Stimulated activated naive B cell treated with anti-CD40 and anti-IgM and Interleukin-4, amounts not matched to agents 10 μg/mL and 1 μg/mL and 100 μg/mL, for 72 hours (primary cell): ENCODE measurements at regions not wholly inside any gene's neighbourhood (a gene's known extent, or its start where the extent isn't known, plus 50 kb on each side); places are given as distances from the start of the nearest gene placed in this dataset.

ENCODE experiments used
- ATAC-seq, 2 donors: fragments of 150-1000 bp; cut with Tn5 transposase; replicated peaks; 2 replicates each; pipeline ENCODE4 v1.10.0; 2021; ENCODE audit warnings: moderate library complexity in 1 of 2
- DNase-seq: peaks from one replicate; pipeline ENCODE4 v3.0.0; 2021
- H3K27ac Mint-ChIP-seq: one replicate; pipeline ENCODE4 v1.8.0; 2022; ENCODE audit warnings: mild to moderate bottlenecking, mixed read lengths
- H3K27me3 Mint-ChIP-seq, 2 donors: one replicate each; pipeline ENCODE4 v1.8.0; 2022; ENCODE audit warnings: mixed read lengths in 2 of 2
- H3K36me3 Mint-ChIP-seq, 2 donors: one replicate each; pipeline ENCODE4 v1.8.0; 2022; ENCODE audit warnings: mixed read lengths in 2 of 2, mild to moderate bottlenecking in 1 of 2
- H3K4me1 Mint-ChIP-seq, 2 donors: one replicate each; pipeline ENCODE4 v1.8.0; 2022; ENCODE audit warnings: mixed read lengths in 2 of 2, mild to moderate bottlenecking in 1 of 2
- H3K4me3 Mint-ChIP-seq, 2 donors: one replicate each; pipeline ENCODE4 v1.8.0; 2022; ENCODE audit warnings: mild to moderate bottlenecking in 2 of 2, mixed read lengths in 2 of 2, moderate library complexity in 1 of 2
- H3K9me3 Mint-ChIP-seq, 2 donors: one replicate each; pipeline ENCODE4 v1.8.0; 2022; ENCODE audit warnings: mixed read lengths in 2 of 2, mild to moderate bottlenecking in 1 of 2

DNA sequence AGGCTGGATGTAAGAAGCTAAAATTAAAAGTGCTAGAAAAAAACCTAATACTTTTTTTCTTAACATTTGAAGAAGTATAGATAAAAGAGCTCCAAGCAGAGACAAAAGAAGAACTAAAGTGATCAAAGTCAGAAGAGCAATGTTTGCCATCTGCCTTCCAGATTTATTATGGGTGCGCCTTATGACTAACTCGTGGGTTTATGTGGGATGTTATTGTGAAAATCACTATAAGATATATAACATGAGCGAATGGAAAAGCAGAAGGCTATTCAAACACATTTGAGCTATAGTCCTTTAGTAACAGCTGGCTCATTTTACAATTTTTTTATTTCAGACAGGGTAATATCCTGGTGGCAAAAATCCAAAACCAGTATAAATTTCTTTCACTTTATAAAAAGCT is 1040.7 kb downstream of the RAPGEF2 start:
- Mint-ChIP-seq H3K27me3 (no peaks in the 10 kb centered on the region), H3K27ac (no peak overlapping the region), H3K4me1 (no peaks in the 10 kb centered on the region), H3K9me3 (peaks cover 3 to 4% of the 10 kb centered on the region in 2 donors), H3K36me3 (no peaks in the 10 kb centered on the region), H3K4me3 (no peak overlapping the region)
- no peak for ATAC-seq
- no peak for DNase-seq

DNA sequence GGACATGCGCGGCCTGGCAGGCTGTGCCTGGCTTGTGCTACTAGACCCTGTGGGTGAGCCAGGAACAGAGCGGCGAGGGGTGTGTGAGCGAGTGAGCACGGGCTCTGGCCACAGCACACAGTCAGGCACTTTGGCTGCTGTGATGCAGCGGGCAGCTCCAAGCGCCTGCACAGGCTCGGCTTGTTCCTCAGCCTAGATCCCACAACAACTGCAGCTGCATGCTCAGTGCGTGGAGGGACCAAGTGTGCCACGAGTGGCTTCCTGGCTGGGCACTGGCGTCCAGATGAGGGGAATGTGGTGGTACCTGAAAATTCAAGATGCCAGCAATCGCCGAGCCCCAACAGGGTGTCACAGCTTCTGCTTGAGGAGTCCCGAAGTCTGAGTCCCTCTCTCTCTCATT is 1056.6 kb downstream of the RAPGEF2 start:
- Mint-ChIP-seq H3K36me3 (no peaks in the 10 kb centered on the region), H3K27me3 (no peaks in the 10 kb centered on the region), H3K4me3 (no peak overlapping the region), H3K9me3 (peaks cover 0 to 7% of the 10 kb centered on the region in 2 donors), H3K27ac (no peak overlapping the region), H3K4me1 (no peaks in the 10 kb centered on the region)
- ATAC-seq (no peak), DNase-seq (no peak)

DNA sequence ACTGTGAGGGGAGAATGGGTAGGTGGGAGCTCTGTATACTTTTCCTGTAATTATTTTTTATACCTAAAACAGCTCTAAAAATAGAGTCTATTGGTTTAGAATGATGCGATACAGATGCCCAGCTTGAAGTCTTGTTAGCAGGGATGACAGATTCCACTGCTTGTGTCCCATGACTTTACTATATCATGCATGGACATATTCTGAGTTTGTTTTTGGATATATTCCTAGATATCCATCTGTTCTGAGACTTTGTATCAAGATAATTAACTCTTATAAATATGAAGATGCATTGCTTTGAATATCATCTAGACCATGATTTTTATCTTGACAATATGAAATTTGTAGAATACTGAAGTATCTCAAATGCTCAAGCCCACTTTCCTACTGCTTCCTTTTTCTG is 1058.1 kb downstream of the RAPGEF2 start:
- no peaks in the 10 kb centered on the region for H3K4me1 Mint-ChIP-seq
- ATAC-seq = no peak
- peaks cover 0 to 3% of the 10 kb centered on the region in 2 donors for H3K9me3 Mint-ChIP-seq
- DNase-seq = no peak
- no peak overlapping the region for H3K4me3 Mint-ChIP-seq
- no peak overlapping the region for H3K27ac Mint-ChIP-seq
- H3K27me3 Mint-ChIP-seq = no peaks in the 10 kb centered on the region
- H3K36me3 Mint-ChIP-seq = no peaks in the 10 kb centered on the region

DNA sequence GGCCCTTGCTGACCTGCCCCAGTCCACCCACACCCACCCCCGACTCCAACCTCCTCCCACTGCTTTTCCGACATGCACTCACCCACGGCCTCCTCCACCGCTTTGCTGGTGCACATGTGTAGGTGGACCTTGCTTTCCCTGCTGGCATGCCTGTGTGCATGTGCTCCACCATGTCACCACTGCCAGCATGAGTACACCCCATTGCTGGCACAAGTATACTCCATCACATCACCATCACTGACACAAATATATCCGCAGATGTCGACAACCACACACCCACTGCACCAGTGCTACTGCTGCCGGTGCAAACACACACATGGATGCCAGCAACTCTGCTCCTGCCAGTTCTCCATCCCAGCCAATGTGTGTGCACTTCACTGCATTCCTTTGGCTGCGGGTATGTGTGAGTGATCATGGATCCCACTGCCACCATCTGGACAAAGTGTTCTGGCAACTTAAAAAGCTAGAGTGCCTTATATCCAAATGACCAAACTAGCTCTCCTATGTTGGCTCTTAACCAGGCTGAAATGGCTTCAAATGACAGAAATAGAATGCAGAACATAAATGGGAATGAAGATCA is 1072.3 kb downstream of the RAPGEF2 start:
- ATAC-seq (no peak), DNase-seq (no peak)
- Mint-ChIP-seq H3K9me3 (peaks cover 4 to 9% of the 10 kb centered on the region in 2 donors), H3K36me3 (no peaks in the 10 kb centered on the region), H3K27me3 (no peaks in the 10 kb centered on the region), H3K4me1 (no peaks in the 10 kb centered on the region), H3K27ac (no peak overlapping the region), H3K4me3 (no peak overlapping the region)

DNA sequence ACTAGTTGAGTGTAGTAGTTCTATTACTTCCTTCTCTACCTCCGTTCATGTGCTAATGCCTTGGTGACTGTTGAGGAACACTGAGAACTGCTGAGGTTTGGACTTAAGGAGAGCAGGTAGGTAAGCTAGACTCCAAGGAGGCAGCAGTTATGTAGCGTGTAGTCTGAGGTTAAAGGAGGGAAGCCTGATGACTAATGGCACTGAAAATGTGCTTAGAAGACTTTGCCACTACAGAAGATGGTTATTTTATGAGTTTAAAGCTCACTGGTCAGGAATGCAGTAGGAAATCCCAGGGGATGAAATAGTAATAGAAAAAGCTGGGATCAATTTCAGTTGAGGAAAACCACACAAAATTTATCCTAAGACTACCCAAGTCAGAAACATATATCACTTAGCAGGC is 1077.3 kb downstream of the RAPGEF2 start:
- DNase-seq = no peak
- H3K27ac Mint-ChIP-seq = no peak overlapping the region
- H3K36me3 Mint-ChIP-seq = no peaks in the 10 kb centered on the region
- no peak overlapping the region for H3K4me3 Mint-ChIP-seq
- H3K27me3 Mint-ChIP-seq = no peaks in the 10 kb centered on the region
- ATAC-seq = no peak
- no peaks in the 10 kb centered on the region for H3K4me1 Mint-ChIP-seq
- H3K9me3 Mint-ChIP-seq = peaks cover 0 to 9% of the 10 kb centered on the region in 2 donors

DNA sequence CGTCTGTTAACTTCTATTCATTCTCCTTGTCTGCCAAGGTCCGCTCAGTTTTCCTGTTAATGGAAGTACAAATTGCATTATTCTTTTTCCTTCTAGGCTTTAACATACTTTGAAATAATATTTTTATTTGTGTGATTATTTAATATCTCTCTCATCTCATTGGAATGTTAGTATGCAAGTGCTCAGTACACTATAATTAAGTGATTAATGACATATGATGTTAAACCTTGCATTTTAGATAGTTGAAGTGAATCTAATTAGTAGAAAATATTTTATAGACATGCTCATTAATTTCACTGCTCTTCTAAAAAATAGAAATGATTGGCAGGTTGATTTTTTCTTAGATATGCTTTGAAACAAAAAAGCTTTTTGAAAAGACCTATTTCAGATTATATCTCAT is 1079.8 kb downstream of the RAPGEF2 start:
- Mint-ChIP-seq H3K36me3 (no peaks in the 10 kb centered on the region), H3K9me3 (peaks cover 5 to 10% of the 10 kb centered on the region in 2 donors), H3K27ac (no peak overlapping the region), H3K4me1 (no peaks in the 10 kb centered on the region), H3K4me3 (no peak overlapping the region), H3K27me3 (no peaks in the 10 kb centered on the region)
- no peak for ATAC-seq
- DNase-seq = no peak

DNA sequence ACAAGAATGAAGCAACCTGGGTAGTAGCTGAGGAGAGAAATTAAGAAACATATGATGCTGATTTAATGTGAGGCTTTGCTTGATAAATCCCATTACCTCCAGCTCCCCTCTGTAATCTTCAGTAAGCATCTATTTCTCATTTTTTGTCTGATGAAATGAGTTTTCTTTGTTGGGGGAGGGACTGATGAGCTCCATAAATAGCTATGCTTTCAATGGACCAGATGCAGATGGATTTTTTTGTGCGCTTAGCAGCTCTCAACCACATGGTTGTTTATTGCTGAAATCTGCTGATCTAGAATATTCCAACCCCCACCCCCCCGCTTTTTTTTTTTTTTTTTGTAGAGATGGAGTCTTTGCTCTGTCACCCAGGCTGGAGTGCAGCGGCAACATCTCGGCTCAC is 1082.0 kb downstream of the RAPGEF2 start:
- H3K27me3 Mint-ChIP-seq = no peaks in the 10 kb centered on the region
- H3K36me3 Mint-ChIP-seq = no peaks in the 10 kb centered on the region
- no peak for ATAC-seq
- no peaks in the 10 kb centered on the region for H3K4me1 Mint-ChIP-seq
- no peak overlapping the region for H3K4me3 Mint-ChIP-seq
- DNase-seq = no peak
- peaks cover 5 to 9% of the 10 kb centered on the region in 2 donors for H3K9me3 Mint-ChIP-seq
- no peak overlapping the region for H3K27ac Mint-ChIP-seq

DNA sequence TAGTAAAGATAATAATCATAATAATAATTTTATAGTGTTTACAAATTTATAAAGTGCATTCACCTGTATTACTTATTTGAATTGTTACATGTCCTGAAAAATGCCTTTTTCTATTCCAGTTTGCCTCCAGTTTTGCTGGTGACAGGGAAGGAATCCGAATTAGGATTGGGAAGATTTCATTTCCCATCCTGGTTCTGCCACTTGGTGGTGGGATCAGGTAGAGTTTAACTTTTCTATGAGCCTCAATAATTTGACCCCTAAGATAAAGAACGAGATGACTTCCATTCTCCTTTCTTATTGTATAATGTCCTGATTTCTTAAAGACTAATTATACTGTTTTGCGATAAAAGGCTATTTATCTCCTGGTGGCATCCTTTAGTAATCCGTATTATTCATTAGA is 1090.9 kb downstream of the RAPGEF2 start:
- Mint-ChIP-seq H3K9me3 (peaks cover 0 to 2% of the 10 kb centered on the region in 2 donors), H3K36me3 (no peaks in the 10 kb centered on the region), H3K27me3 (no peaks in the 10 kb centered on the region), H3K27ac (no peak overlapping the region), H3K4me3 (no peak overlapping the region), H3K4me1 (no peaks in the 10 kb centered on the region)
- ATAC-seq (no peak), DNase-seq (no peak)

DNA sequence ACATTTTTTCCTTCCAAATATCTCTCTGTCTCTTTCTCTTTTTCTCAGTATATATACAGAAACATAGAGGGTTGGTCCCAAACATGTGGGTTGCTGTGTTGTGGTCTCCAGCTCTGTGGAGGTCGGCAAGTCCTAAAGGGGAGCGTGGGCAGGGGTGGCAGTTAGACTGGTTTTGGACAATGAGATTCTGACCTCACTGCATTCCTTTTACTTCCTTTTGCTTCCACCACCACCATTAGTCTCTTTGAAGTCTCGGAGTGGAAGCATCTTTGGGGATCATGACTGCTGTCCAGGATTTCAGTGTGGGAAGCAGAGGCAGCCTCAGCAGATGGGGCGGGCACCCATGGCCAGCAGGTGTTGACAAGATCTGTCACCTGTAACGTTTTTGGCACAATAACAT is 1091.8 kb downstream of the RAPGEF2 start:
- Mint-ChIP-seq H3K4me1 (no peaks in the 10 kb centered on the region), H3K27me3 (no peaks in the 10 kb centered on the region), H3K27ac (no peak overlapping the region), H3K9me3 (peaks cover 0 to 2% of the 10 kb centered on the region in 2 donors), H3K36me3 (no peaks in the 10 kb centered on the region), H3K4me3 (no peak overlapping the region)
- ATAC-seq (no peak), DNase-seq (no peak)

DNA sequence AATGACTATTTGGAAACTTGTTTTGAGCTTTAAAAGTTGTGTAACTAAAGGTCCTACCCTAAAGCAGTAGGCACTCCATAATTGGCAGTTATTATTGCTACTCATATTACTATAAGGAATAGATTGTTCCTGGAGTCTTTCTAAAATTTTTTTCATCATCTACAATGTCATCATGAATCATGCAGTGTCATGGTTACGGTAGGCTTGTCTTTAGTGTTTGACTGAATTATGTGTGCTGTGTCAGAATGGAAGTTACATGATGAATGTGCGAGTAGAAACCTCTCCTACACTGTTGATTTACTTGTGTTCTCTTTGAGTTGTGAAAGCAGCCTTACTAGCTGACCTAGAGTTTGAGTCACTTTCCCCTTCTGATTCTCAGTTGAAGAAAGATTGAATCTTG is 1099.9 kb downstream of the RAPGEF2 start:
- no peak overlapping the region for H3K27ac Mint-ChIP-seq
- no peaks in the 10 kb centered on the region for H3K4me1 Mint-ChIP-seq
- H3K36me3 Mint-ChIP-seq = no peaks in the 10 kb centered on the region
- no peaks in the 10 kb centered on the region for H3K27me3 Mint-ChIP-seq
- peaks cover 2 to 4% of the 10 kb centered on the region in 2 donors for H3K9me3 Mint-ChIP-seq
- ATAC-seq (no peak), DNase-seq (no peak)
- no peak overlapping the region for H3K4me3 Mint-ChIP-seq

DNA sequence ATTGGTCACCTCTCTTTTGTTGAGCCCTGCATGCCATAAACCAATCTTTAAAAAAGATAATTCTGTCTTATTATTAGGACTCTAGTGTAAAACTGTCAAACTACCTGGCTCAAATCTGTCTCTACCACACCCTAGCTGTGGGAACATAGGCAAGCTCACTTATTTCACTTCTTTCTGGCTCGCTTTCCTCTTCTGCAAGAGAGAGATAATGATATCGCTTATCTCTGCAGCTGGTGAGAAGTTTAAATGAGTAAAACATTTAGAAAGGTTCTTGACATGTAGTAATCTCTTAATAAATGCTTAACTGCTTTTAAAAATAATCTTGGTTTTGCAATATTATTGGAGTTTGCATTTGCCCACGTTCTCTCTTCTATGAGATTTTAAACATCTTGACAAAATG is 1109.2 kb downstream of the RAPGEF2 start:
- no peak overlapping the region for H3K4me3 Mint-ChIP-seq
- no peaks in the 10 kb centered on the region for H3K27me3 Mint-ChIP-seq
- peaks cover 4 to 5% of the 10 kb centered on the region in 2 donors for H3K9me3 Mint-ChIP-seq
- no peak for ATAC-seq
- no peaks in the 10 kb centered on the region for H3K36me3 Mint-ChIP-seq
- no peak for DNase-seq
- H3K27ac Mint-ChIP-seq = no peak overlapping the region
- no peaks in the 10 kb centered on the region for H3K4me1 Mint-ChIP-seq

DNA sequence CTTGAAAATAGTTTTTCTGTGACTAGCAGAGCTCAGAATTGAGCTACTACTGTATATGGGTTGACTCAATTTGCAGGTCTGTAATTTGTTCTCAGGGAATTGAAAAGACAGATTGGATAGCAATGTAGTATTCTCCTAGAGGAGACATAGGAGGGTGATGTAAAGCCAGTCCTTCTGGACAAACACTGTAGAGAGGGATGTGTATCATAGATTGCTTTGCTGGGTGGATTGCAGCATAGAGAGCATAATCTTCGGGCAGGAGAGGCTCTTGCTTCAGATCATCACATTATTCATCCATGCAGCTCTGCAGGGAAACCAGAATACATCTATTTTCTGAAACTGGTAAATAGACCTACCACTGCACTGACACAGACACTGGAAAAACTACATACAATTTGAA is 1110.5 kb downstream of the RAPGEF2 start:
- ATAC-seq (no peak), DNase-seq (no peak)

DNA sequence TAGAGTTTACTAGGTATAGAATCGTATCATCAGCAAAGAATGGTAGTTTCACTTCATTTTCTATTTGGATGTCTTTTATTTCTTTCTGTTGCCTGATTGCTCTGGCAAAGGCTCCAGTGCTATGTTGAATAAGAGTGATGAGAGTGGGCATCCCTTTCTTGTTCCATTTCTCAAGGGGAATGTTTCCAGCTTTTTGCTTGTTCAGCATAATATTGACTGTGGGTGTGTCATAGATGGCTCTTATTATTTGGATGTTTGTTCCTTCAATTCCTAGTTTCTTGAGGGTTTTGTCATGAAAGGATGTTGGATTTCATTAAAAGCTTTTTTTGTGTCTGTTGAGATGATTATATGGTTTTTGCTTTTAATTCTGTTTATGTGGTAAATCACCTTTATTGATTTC is 1114.5 kb downstream of the RAPGEF2 start:
- DNase-seq (no peak), ATAC-seq (no peak)
- Mint-ChIP-seq H3K4me3 (no peak overlapping the region), H3K9me3 (peaks cover 15 to 23% of the 10 kb centered on the region in 2 donors), H3K27ac (no peak overlapping the region), H3K4me1 (no peaks in the 10 kb centered on the region), H3K27me3 (no peaks in the 10 kb centered on the region), H3K36me3 (peaks cover 0 to 3% of the 10 kb centered on the region in 2 donors)

More for the DNA sequence above, 1110.5 kb downstream of the RAPGEF2 start:
- no peaks in the 10 kb centered on the region for H3K4me1 Mint-ChIP-seq
- H3K36me3 Mint-ChIP-seq = peaks cover 0 to 3% of the 10 kb centered on the region in 2 donors
- no peaks in the 10 kb centered on the region for H3K27me3 Mint-ChIP-seq
- no peak overlapping the region for H3K4me3 Mint-ChIP-seq
- no peak overlapping the region for H3K27ac Mint-ChIP-seq
- peaks cover 9 to 14% of the 10 kb centered on the region in 2 donors for H3K9me3 Mint-ChIP-seq

DNA sequence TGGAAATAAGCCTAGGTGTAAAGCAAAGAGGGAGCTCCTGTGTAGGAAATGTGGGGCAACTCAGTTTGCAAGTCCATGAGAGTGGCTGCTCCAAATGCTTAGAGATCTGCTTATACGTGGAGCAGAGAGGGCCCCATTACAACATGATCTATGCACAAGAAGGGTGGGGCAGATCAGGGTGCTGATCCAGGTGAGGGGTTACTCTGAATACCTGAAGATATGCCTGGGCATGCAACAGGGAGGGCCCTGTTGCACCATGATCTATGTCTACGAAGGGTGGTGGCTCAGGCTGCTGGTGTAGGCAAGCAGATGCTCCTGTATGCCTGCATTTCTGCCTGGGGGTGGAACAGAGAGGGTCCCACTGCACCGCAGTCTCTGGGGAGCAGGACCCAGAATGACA is 1121.2 kb downstream of the RAPGEF2 start:
- Mint-ChIP-seq H3K4me1 (no peaks in the 10 kb centered on the region), H3K27ac (no peak overlapping the region), H3K27me3 (no peaks in the 10 kb centered on the region), H3K36me3 (no peaks in the 10 kb centered on the region), H3K9me3 (peaks cover 3 to 10% of the 10 kb centered on the region in 2 donors), H3K4me3 (no peak overlapping the region)
- no peak for DNase-seq
- no peak for ATAC-seq

DNA sequence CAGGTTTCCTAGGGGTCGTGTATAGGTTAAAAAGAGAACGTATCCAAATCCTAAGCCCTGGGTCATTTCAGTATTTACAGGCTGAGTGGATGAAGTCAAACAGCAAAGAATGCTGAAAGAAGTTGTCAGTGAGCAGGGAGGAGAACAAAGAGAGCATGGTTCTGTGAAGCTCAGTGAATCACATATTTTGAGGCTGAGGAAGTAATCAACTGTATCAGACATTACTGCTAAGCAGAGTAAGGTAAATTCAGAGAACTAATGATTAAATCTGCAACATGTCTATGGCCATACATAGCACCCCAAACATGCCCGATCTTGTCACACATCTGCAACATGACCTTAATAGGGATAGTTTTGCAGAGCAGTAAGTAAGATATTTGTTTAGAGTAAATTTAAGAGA is 1130.3 kb downstream of the RAPGEF2 start:
- DNase-seq = no peak
- Mint-ChIP-seq H3K27me3 (no peaks in the 10 kb centered on the region), H3K27ac (no peak overlapping the region), H3K9me3 (peaks cover 0 to 5% of the 10 kb centered on the region in 2 donors), H3K36me3 (no peaks in the 10 kb centered on the region), H3K4me1 (no peaks in the 10 kb centered on the region), H3K4me3 (no peak overlapping the region)
- ATAC-seq = no peak

DNA sequence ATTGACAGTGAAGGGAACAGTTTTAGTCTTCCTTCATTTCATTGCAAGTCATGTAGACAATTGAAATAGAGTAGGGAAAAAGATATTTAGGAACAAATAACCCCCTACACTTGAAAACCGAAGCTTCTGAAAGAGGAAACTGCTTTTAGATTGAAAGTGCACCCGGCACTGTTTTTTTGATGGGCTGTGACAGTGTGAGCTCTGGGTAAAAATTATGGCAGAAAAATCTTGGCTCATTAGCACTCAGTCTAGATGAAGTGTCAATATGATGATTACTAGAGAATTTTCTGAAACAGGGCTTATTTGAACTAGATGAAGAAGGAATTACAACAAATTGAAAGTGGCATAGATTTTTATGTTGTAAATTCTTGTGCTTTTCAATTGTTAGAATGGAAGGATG is 1132.4 kb downstream of the RAPGEF2 start:
- ATAC-seq = no peak
- no peak for DNase-seq
- Mint-ChIP-seq H3K27me3 (no peaks in the 10 kb centered on the region), H3K4me1 (no peaks in the 10 kb centered on the region), H3K9me3 (peaks cover 2 to 6% of the 10 kb centered on the region in 2 donors), H3K4me3 (no peak overlapping the region), H3K27ac (no peak overlapping the region), H3K36me3 (no peaks in the 10 kb centered on the region)
